ENCODE measurements at regions not wholly inside any gene's neighbourhood (a gene's known extent, or its start where the extent isn't known, plus 50 kb on each side); places are given as distances from the start of the nearest gene placed in this dataset.

- ChIA-PET CTCF (interaction anchor here (6.3 kb wide), 1 partner anchor 11 kb away, joined by 29 read pairs; no protein-coding TSS in a partner anchor), POLR2A (interaction anchor here (0.6 kb wide), 1 partner anchor 29 kb away, joined by 3 read pairs; no protein-coding TSS in a partner anchor)
- Mint-ChIP-seq H3K4me3 (no peak overlapping the region), H3K27ac (no peak overlapping the region), H3K9me3 (no peaks in the 10 kb centered on the region), H3K4me1 (ENCODE audit: low read depth) (no peaks in the 10 kb centered on the region), H3K36me3 (ENCODE audit: low read depth) (no peaks in the 10 kb centered on the region), H3K27me3 (peaks cover 5% of the 10 kb centered on the region)
- intact Hi-C loops (cut with micrococcal nuclease), result no loop called here
- no peak for DNase-seq
- no peak for ATAC-seq
- no peak for TF ChIP-seq CTCF (IDR thresholded peaks at IDR 0.05)
These were observed 88.9 kb upstream of the TOP3B start for GRCh38 chr22:22071455-22071854.

- POLR2A ChIA-PET, result no interaction called here
- ATAC-seq, result no peak
These were observed 87.8 kb upstream of the TOP3B start for GRCh38 chr22:22070371-22070824.

GRCh38 chr22:22069450-22070370, 87.1 kb upstream of the TOP3B start:
- no peak overlapping the region for H3K27ac Mint-ChIP-seq
- no peaks in the 10 kb centered on the region for H3K4me1 Mint-ChIP-seq (ENCODE audit: low read depth)
- ChIA-PET POLR2A (no interaction called here), CTCF (interaction anchor here (6.3 kb wide), 1 partner anchor 9 kb away, joined by 29 read pairs; no protein-coding TSS in a partner anchor)
- ATAC-seq (no peak), DNase-seq (no peak)
- no peak for TF ChIP-seq CTCF (IDR thresholded peaks at IDR 0.05)
- H3K36me3 Mint-ChIP-seq (ENCODE audit: low read depth), result no peaks in the 10 kb centered on the region
- no peak overlapping the region for H3K4me3 Mint-ChIP-seq
- intact Hi-C loops (cut with micrococcal nuclease), result no loop called here
- peaks cover 9% of the 10 kb centered on the region for H3K27me3 Mint-ChIP-seq
- H3K9me3 Mint-ChIP-seq, result no peaks in the 10 kb centered on the region

More at GRCh38 chr22:22070371-22070824, 87.8 kb upstream of the TOP3B start:
- H3K4me1 Mint-ChIP-seq (ENCODE audit: low read depth), result no peaks in the 10 kb centered on the region
- H3K9me3 Mint-ChIP-seq, result no peaks in the 10 kb centered on the region
- no peak overlapping the region for H3K27ac Mint-ChIP-seq
- no peak for DNase-seq
- no peak for TF ChIP-seq CTCF (IDR thresholded peaks at IDR 0.05)
- intact Hi-C loops (cut with micrococcal nuclease), result no loop called here
- H3K4me3 Mint-ChIP-seq, result no peak overlapping the region
- peaks cover 5% of the 10 kb centered on the region for H3K27me3 Mint-ChIP-seq
- CTCF ChIA-PET, result interaction anchor here (6.3 kb wide), 1 partner anchor 10 kb away, joined by 29 read pairs; no protein-coding TSS in a partner anchor
- H3K36me3 Mint-ChIP-seq (ENCODE audit: low read depth), result no peaks in the 10 kb centered on the region

GRCh38 chr22:22068657-22069056, 86.1 kb upstream of the TOP3B start:
- no peaks in the 10 kb centered on the region for H3K36me3 Mint-ChIP-seq (ENCODE audit: low read depth)
- ATAC-seq (no peak), DNase-seq (no peak)
- no peaks in the 10 kb centered on the region for H3K4me1 Mint-ChIP-seq (ENCODE audit: low read depth)
- ChIA-PET POLR2A (no interaction called here), CTCF (interaction anchor here (6.3 kb wide), 1 partner anchor 8 kb away, joined by 29 read pairs; no protein-coding TSS in a partner anchor)
- no peak overlapping the region for H3K4me3 Mint-ChIP-seq
- intact Hi-C loops (cut with micrococcal nuclease), result no loop called here
- TF ChIP-seq CTCF (IDR thresholded peaks at IDR 0.05), result no peak
- H3K27me3 Mint-ChIP-seq, result peaks cover 6% of the 10 kb centered on the region
- no peak overlapping the region for H3K27ac Mint-ChIP-seq
- H3K9me3 Mint-ChIP-seq, result no peaks in the 10 kb centered on the region

GRCh38 chr22:22068025-22068424, 85.4 kb upstream of the TOP3B start:
- no peak overlapping the region for H3K27ac Mint-ChIP-seq
- intact Hi-C loops (cut with micrococcal nuclease), result no loop called here
- ATAC-seq, result no peak

More at GRCh38 chr22:22068025-22068424, 85.4 kb upstream of the TOP3B start:
- H3K9me3 Mint-ChIP-seq, result no peaks in the 10 kb centered on the region
- peaks cover 8% of the 10 kb centered on the region for H3K27me3 Mint-ChIP-seq
- CTCF ChIA-PET, result no interaction called here
- POLR2A ChIA-PET, result no interaction called here
- no peak for DNase-seq
- no peak overlapping the region for H3K4me3 Mint-ChIP-seq
- H3K36me3 Mint-ChIP-seq (ENCODE audit: low read depth), result no peaks in the 10 kb centered on the region
- no peaks in the 10 kb centered on the region for H3K4me1 Mint-ChIP-seq (ENCODE audit: low read depth)
- no peak for TF ChIP-seq CTCF (IDR thresholded peaks at IDR 0.05)

Data from activated CD8-positive, alpha-beta T cell treated with anti-CD3 and anti-CD28 coated beads for 36 hours (primary cell).